ELF-1 (cell line): ENCODE measurements at regions not wholly inside any gene's neighbourhood (a gene's known extent, or its start where the extent isn't known, plus 50 kb on each side); places are given as distances from the start of the nearest gene placed in this dataset.
A peak's percentile ranks its signal among the peaks of the same experiment; 100 is the strongest.
"Not testable (repeated sequence)": the region's sequence is repeated elsewhere in the genome, so short reads cannot be mapped to it uniquely, and the experiment has no call there.

Source experiments
- DNase-seq: peaks from one replicate; pipeline ENCODE4 v3.0.0-alpha.2; 2016; ENCODE audit warnings: low read depth, low spot score

DNA sequence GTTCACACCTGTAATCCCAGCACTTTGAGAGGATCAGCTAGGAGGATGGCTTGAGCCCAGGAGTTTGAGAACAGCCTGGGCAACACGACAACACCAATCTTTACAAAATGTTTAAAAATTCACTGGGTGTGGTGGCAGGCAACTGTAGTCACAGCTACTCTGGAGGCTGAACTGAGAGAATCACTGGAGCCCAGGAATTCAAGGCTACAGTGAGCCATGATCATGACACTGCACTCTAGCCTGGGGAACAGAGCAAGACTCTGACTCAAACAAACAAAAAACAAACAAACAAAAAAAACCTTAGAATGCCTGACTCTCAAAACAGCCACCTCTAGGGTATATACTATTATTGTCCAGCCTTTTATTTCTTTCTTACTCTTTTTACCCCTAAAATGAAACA, 56.5 kb upstream of the PAPSS2 start:
- DNase-seq = no peak

- DNase-seq = no peak
These were observed 55.9 kb upstream of the PAPSS2 start for GRCh38 chr10:87603769-87604168.

GRCh38 chr10:87605628-87606251, 53.9 kb upstream of the PAPSS2 start:
- no peak for DNase-seq

GRCh38 chr10:87608756-87609155, 50.9 kb upstream of the PAPSS2 start:
- peak; percentile 15 for DNase-seq

DNA sequence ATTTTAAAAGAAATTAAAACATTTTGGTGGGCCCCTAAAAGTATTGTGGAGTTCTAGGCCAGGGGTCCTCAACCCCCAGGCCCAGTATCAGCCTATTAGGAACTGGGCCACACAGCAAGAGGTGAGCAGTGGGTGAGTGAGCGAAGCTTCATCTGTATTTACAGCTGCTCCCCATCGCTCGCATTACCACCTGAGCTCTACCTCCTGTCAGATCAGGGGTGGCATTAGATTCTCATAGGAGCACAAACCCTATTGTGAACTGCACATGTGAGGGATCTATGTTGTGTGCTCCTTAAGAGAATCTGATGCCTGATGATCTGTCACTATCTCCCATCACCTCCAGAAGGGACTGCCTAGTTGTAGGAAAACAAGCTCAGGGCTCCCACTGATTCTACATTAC, 50.1 kb upstream of the PAPSS2 start:
- DNase-seq = not testable (repeated sequence)
